Large intestine (tissue), 3 donors: ENCODE measurements at regions not wholly inside any gene's neighbourhood (a gene's known extent, or its start where the extent isn't known, plus 50 kb on each side); places are given as distances from the start of the nearest gene placed in this dataset.

Experiments
- DNase-seq, 2 donors: peaks; one replicate each; pipeline versions ENCODE4 v3.0.0 to v3.0.0-alpha.2; 2013
- H3K27ac ChIP-seq: one replicate; pipeline ENCODE4 v1.5.1; 2013; ENCODE audit warnings: low read length
- H3K27me3 ChIP-seq: 2 replicates; pipeline ENCODE4 v1.6.1; 2013; ENCODE audit warnings: low read length; ENCODE audit not compliant: control insufficient read depth, insufficient read depth
- H3K36me3 ChIP-seq: 2 replicates; pipeline ENCODE4 v1.6.1; 2013; ENCODE audit warnings: low read length; ENCODE audit not compliant: control insufficient read depth, insufficient read depth
- H3K4me1 ChIP-seq: one replicate; pipeline ENCODE4 v1.6.1; 2013; ENCODE audit warnings: low read length; ENCODE audit not compliant: control insufficient read depth, insufficient read depth
- H3K4me3 ChIP-seq: one replicate; pipeline ENCODE4 v1.5.1; 2013; ENCODE audit warnings: low read length
- H3K9me3 ChIP-seq: one replicate; pipeline ENCODE4 v1.6.1; 2013; ENCODE audit warnings: mild to moderate bottlenecking, low read depth, low read length, moderate library complexity; ENCODE audit not compliant: control insufficient read depth
- WGBS: methylation state at CpG from one replicate; pipeline ENCODE4 v1.1.5; 2013; ENCODE audit warnings: low lambda C conversion rate; ENCODE audit not compliant: insufficient coverage; 5-methylcytosine and 5-hydroxymethylcytosine counted together

GRCh38 chr7:46147871-46148270 is 226.8 kb upstream of the IGFBP3 start:
- Histone ChIP-seq H3K27me3 (no peaks in the 10 kb centered on the region), H3K4me1 (no peaks in the 10 kb centered on the region), H3K36me3 (no peaks in the 10 kb centered on the region), H3K27ac (no peak overlapping the region), H3K9me3 (no peaks in the 10 kb centered on the region), H3K4me3 (no peak overlapping the region)
- 92% methylated on average over 2 of the region's 2 CpGs for WGBS
- no peak for DNase-seq

DNA sequence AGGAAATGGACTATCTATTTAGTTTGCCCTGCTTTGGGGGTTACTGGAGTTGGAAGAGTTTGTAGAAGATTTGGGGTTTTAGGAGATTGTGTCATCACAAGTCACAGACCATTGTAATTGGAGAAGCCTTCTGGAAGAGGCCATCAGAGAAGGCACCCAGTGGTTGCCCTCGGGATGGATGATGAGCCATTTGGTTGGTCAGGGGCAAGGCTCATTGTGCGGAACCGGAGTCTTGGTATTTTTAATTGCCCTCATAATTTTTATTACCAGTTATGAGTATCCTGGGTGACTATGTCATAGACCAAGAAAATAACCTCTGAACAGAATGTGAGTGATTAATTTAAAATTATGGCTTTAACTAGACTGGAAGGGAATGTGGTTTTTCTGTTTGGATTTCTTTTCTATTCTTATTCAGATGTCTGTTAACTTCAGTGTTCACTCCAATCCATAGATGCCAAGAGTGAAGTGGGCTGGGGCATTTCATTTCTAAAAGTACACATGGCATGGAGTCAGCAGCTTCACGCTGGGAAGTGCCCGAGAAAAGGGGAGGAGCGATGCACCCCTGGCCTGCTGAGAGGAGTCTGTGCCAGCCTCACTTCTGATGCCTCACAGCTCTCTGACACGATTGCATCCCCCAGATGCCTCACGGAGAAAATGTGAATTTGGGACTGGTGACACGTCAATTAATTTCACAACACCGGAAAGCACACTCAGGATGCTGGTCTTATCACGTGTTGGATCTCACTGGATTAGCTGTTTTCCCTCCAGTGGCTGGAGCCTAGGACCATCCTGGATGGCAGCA is 225.6 kb upstream of the IGFBP3 start:
- DNase-seq = no peak
- Histone ChIP-seq H3K36me3 (no peaks in the 10 kb centered on the region), H3K27ac (no peak overlapping the region), H3K9me3 (no peaks in the 10 kb centered on the region), H3K27me3 (no peaks in the 10 kb centered on the region), H3K4me3 (no peak overlapping the region), H3K4me1 (no peaks in the 10 kb centered on the region)
- WGBS = no CpG with 5 or more reads among the region's 11 CpGs

DNA sequence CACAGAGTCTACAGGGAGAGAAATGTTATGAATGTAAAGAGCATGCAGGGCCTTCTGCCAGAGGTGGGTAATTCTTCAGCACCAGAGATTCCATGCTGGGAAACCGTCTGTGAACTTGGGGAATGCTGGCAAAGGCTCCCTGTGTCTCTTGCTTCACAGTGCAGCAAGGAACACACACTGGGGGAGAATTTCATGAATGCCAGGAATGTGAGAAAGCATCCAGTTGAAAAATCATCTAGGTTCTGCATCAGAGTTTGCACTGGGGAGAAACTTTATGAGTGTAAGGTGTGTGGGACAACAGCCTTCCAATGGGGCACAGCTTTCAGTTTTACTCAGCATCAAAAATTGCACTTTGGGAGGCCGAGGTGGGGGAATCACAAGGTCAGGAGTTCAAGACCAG is 224.3 kb upstream of the IGFBP3 start:
- Histone ChIP-seq H3K27me3 (no peaks in the 10 kb centered on the region), H3K9me3 (no peaks in the 10 kb centered on the region), H3K4me3 (no peak overlapping the region), H3K36me3 (no peaks in the 10 kb centered on the region), H3K4me1 (no peaks in the 10 kb centered on the region), H3K27ac (no peak overlapping the region)
- peak; percentile 16 to 21 for DNase-seq
- WGBS = no CpG with 5 or more reads among the region's 2 CpGs

GRCh38 chr7:46143949-46144917 is 223.2 kb upstream of the IGFBP3 start:
- Histone ChIP-seq H3K4me1 (no peaks in the 10 kb centered on the region), H3K27ac (no peak overlapping the region), H3K4me3 (no peak overlapping the region), H3K27me3 (no peaks in the 10 kb centered on the region), H3K36me3 (no peaks in the 10 kb centered on the region), H3K9me3 (no peaks in the 10 kb centered on the region)
- 75% methylated on average over 1 of the region's 4 CpGs for WGBS
- no peak for DNase-seq

- H3K4me3 ChIP-seq = no peak overlapping the region
- no peaks in the 10 kb centered on the region for H3K36me3 ChIP-seq
- H3K4me1 ChIP-seq = no peaks in the 10 kb centered on the region
- H3K9me3 ChIP-seq = no peaks in the 10 kb centered on the region
- no peak for DNase-seq
- WGBS = 80% methylated on average over 1 of the region's 2 CpGs
- no peak overlapping the region for H3K27ac ChIP-seq
- H3K27me3 ChIP-seq = no peaks in the 10 kb centered on the region
Measured at GRCh38 chr7:46143421-46143820, 222.3 kb upstream of the IGFBP3 start.

DNA sequence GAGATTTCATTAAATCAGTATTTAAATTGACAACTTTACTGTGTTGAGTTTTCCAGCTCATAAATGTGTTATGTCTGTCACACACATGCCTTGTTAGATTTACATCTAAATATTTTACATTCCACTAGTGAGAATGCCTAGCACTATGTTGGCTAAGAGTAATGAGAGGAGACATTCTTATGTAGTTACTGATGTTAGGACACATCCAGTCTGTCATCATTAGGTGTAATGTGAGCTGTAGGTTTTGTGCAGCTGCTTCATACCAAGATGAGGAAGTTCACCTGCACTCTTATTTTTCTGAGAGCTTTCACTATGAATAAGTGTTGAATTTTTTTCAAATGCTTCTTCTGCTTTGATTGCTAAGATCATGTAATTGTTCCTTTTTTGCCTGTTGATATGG is 218.0 kb upstream of the IGFBP3 start:
- DNase-seq = no peak
- Histone ChIP-seq H3K27me3 (no peaks in the 10 kb centered on the region), H3K36me3 (no peaks in the 10 kb centered on the region)

DNA sequence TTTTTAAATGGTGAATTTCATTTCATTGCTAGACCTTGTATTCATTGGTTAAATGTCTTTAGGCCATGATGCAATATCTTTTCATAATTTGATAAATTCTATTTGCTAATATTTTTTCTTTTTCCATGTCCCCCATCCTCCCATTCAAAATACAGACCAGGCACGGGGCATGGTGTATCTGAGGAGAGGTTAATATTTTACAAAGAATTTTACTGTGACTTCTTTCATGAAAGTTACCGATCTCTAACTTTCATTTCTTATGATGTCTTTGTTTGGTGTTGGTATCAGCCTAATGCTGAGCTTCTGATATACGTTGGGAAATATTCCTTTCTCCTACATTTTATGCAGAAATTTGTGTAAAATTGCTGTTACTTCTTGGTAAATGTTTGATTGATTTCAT is 216.7 kb upstream of the IGFBP3 start:
- no peaks in the 10 kb centered on the region for H3K36me3 ChIP-seq
- no peaks in the 10 kb centered on the region for H3K4me1 ChIP-seq
- no peak overlapping the region for H3K4me3 ChIP-seq
- H3K27me3 ChIP-seq = no peaks in the 10 kb centered on the region
- WGBS = 67% methylated on average over 1 of the region's 3 CpGs
- no peak overlapping the region for H3K27ac ChIP-seq
- no peak for DNase-seq
- no peaks in the 10 kb centered on the region for H3K9me3 ChIP-seq

More for the DNA sequence above, 218.0 kb upstream of the IGFBP3 start:
- Histone ChIP-seq H3K4me3 (no peak overlapping the region), H3K9me3 (no peaks in the 10 kb centered on the region), H3K4me1 (no peaks in the 10 kb centered on the region), H3K27ac (no peak overlapping the region)

- Histone ChIP-seq H3K9me3 (no peaks in the 10 kb centered on the region), H3K4me3 (no peak overlapping the region), H3K27ac (no peak overlapping the region), H3K36me3 (no peaks in the 10 kb centered on the region), H3K4me1 (no peaks in the 10 kb centered on the region), H3K27me3 (no peaks in the 10 kb centered on the region)
- DNase-seq = no peak
Measured at GRCh38 chr7:46135557-46135956, 214.5 kb upstream of the IGFBP3 start.

- no peak overlapping the region for H3K27ac ChIP-seq
- H3K27me3 ChIP-seq = no peaks in the 10 kb centered on the region
- H3K4me3 ChIP-seq = no peak overlapping the region
- no peaks in the 10 kb centered on the region for H3K9me3 ChIP-seq
- no peaks in the 10 kb centered on the region for H3K36me3 ChIP-seq
- no peaks in the 10 kb centered on the region for H3K4me1 ChIP-seq
- DNase-seq = no peak
Measured at GRCh38 chr7:46134795-46135194, 213.7 kb upstream of the IGFBP3 start.

DNA sequence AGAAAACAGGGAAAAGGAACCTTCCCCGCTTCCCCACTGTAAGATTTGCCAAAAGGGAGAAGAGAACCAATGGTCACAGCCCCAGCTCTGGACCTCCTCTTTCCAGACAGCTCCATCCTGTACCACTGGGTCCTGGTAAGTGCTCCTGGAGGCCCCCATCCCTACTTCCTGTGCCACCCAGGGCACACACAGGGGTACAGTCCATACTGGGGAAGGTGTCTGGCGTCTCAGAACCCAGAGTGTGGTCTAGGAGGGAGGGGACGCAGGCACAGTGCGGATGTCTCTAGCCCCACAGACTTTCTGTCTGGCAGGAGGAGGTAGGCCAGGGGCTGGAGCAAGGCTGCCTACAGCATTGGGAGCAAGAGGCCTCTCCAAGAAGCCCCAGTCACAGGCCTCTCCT is 213.3 kb upstream of the IGFBP3 start:
- no CpG with 5 or more reads among the region's 4 CpGs for WGBS

More for the DNA sequence above, 213.3 kb upstream of the IGFBP3 start:
- Histone ChIP-seq H3K27ac (no peak overlapping the region), H3K36me3 (no peaks in the 10 kb centered on the region), H3K4me3 (no peak overlapping the region), H3K9me3 (no peaks in the 10 kb centered on the region), H3K27me3 (no peaks in the 10 kb centered on the region), H3K4me1 (no peaks in the 10 kb centered on the region)
- DNase-seq = no peak
